OCI-LY7 (cell line): ENCODE measurements at regions not wholly inside any gene's neighbourhood (a gene's known extent, or its start where the extent isn't known, plus 50 kb on each side); places are given as distances from the start of the nearest gene placed in this dataset.
A peak's percentile ranks its signal among the peaks of the same experiment; 100 is the strongest.

ENCODE experiments used
- BruUV-seq: library from RNA; stranded (reverse); fragments of 400-500 nt; replicated peaks from 2 replicates; lab custom pipeline; 2021; lab: Mats Ljungman, UMichigan
- CTCF ChIA-PET: fragments of 300-600 bp; sonication (Branson Sonifier 250); formaldehyde crosslinking; loops from one replicate; lab custom pipeline; 2022; ENCODE audit warnings: antibody characterized with exemption; ENCODE audit not compliant: unreplicated experiment; lab: Charles Lee
- POLR2A ChIA-PET: fragments of 300-600 bp; sonication (Branson Sonifier 250); formaldehyde crosslinking; loops from one replicate; lab custom pipeline; 2022; ENCODE audit warnings: antibody characterized with exemption; lab: Charles Lee
- DNase-seq: peaks from one replicate; pipeline ENCODE4 v3.0.0-alpha.2; 2015; ENCODE audit warnings: low spot score
- H2AFZ ChIP-seq: fragments of 200-600 bp; sonication (generic), shearing (Covaris generic); 2 replicates; pipeline ENCODE4 v1.6.1; 2014; ENCODE audit warnings: mild to moderate bottlenecking, antibody characterized with exemption, low read length, moderate library complexity
- H3K27ac ChIP-seq: fragments of 200-600 bp; sonication (generic); 2 replicates; pipeline ENCODE4 v1.5.1; 2014; ENCODE audit warnings: mixed run types, low read depth, mild to moderate bottlenecking, moderate library complexity, low read length, inconsistent platforms; ENCODE audit not compliant: poor library complexity, severe bottlenecking
- H3K36me3 ChIP-seq: fragments of 200-600 bp; sonication (generic); 2 replicates; pipeline ENCODE4 v1.6.1; 2014; ENCODE audit warnings: mild to moderate bottlenecking, antibody characterized with exemption, low read length, moderate library complexity, mixed read lengths; ENCODE audit not compliant: insufficient read depth
- H3K4me1 ChIP-seq: fragments of 200-600 bp; sonication (generic); 2 replicates; pipeline ENCODE4 v1.5.1; 2014; ENCODE audit warnings: mild to moderate bottlenecking, low read length; ENCODE audit not compliant: insufficient read depth, poor library complexity, severe bottlenecking
- H3K4me2 ChIP-seq: fragments of 200-600 bp; sonication (generic); 2 replicates; pipeline ENCODE4 v1.6.1; 2014; ENCODE audit warnings: mild to moderate bottlenecking, low read length
- H3K4me3 ChIP-seq: fragments of 200-600 bp; sonication (generic); 2 replicates; pipeline ENCODE4 v1.5.1; 2014; ENCODE audit warnings: mild to moderate bottlenecking, low read depth, low read length; ENCODE audit not compliant: poor library complexity, severe bottlenecking
- H3K79me2 ChIP-seq: fragments of 200-600 bp; sonication (generic); 2 replicates; pipeline ENCODE4 v1.6.1; 2016; ENCODE audit warnings: low read depth, mild to moderate bottlenecking, low read length, moderate library complexity, mixed read lengths; ENCODE audit not compliant: insufficient read depth
- H3K9me2 ChIP-seq: fragments of 200-600 bp; sonication (generic); 2 replicates; pipeline ENCODE4 v1.6.1; 2016; ENCODE audit warnings: mild to moderate bottlenecking, low read length, mixed read lengths; ENCODE audit not compliant: insufficient read depth
- H3K9me3 ChIP-seq: fragments of 200-600 bp; sonication (generic); 2 replicates; pipeline ENCODE4 v1.6.1; 2014; ENCODE audit warnings: mild to moderate bottlenecking, mixed run types, low read length, mixed read lengths
- H4K20me1 ChIP-seq: fragments of 200-600 bp; sonication (generic); 2 replicates; pipeline ENCODE4 v1.6.1; 2014; ENCODE audit warnings: mild to moderate bottlenecking, antibody characterized with exemption, low read length, moderate library complexity, mixed read lengths; ENCODE audit not compliant: insufficient read depth
- CTCF ChIP-seq: fragments of 200-600 bp; sonication (generic); conservative IDR thresholded peaks from 2 replicates; pipeline ENCODE4 v1.5.1; 2014; ENCODE audit warnings: mild to moderate bottlenecking, antibody characterized with exemption, low read length, moderate library complexity, mixed read lengths
- EZH2phosphoT487 ChIP-seq: fragments of 200-600 bp; sonication (generic); IDR thresholded peaks from 2 replicates; pipeline ENCODE4 v1.6.1; 2018; ENCODE audit warnings: low read depth, borderline replicate concordance, mild to moderate bottlenecking, mixed run types, antibody characterized with exemption, low read length, moderate library complexity, mixed read lengths
- intact Hi-C: fragments of 100-400 bp; cut with micrococcal nuclease; formaldehyde crosslinking; loops from one replicate; pipeline ENCODE4 v1.10.0; 2022; ENCODE audit not compliant: unreplicated experiment

DNA sequence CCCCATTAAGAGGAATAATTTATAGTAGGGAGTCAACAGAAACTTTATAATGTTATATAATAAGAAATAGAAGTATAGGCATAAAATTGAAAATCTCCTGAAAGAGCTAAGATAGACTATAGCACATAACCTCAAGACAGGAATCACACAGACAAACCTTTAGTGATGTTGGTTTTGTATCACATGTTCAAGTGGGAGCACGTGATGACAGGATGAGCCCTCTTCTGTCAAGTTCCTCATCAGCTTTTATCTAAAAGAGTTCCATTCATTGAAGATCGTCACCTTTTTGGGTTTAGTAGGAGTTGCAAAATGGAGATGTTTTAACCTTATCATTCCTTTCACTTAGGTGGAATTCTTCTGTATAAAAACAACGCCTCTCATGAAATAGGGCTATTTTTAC lies 127.0 kb downstream of the MCHR2 start:
- Histone ChIP-seq H2AFZ (no peak overlapping the region), H3K4me2 (no peak overlapping the region), H3K4me1 (no peaks in the 10 kb centered on the region), H3K36me3 (no peaks in the 10 kb centered on the region), H4K20me1 (no peaks in the 10 kb centered on the region), H3K9me2 (no peaks in the 10 kb centered on the region), H3K27ac (no peak overlapping the region), H3K4me3 (no peak overlapping the region), H3K79me2 (no peaks in the 10 kb centered on the region), H3K9me3 (no peaks in the 10 kb centered on the region)
- ChIA-PET POLR2A (no interaction called here), CTCF (no interaction called here)
- BruUV-seq: no TSS peak
- DNase-seq: no peak
- intact Hi-C loops: loop anchor here (5.0 kb wide), 1 partner anchor 135 kb away; no protein-coding TSS in a partner anchor
- no peak for TF ChIP-seq CTCF
- no peak for TF ChIP-seq EZH2phosphoT487

DNA sequence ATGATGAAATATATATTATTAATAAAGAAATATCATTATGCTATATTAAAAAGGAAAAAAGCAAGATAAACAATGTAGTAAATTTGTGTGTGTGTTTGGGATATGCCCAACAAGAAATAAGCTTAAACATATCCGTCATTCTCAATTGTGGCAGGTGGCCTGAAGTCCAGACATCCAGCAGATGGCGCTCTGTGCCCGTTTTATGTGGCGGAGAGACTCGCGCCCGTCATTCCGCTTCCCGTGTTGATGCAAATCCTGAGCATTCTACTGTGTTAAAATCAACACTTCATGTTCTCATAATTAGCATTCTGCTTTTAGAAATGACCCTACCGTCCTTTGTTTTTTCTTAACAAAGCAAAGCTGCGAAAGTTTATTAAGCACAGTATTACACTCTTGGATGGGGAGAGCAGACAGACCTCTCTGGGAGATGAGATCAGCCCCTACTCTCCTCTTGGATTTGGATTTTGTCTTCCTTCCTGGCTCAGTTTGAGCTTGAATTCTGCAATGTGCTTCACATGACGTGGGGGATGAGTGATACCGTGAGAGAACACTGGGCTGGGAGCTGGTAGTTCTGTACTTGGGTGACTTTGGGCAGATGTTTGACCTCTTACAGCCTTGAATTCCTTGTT lies 125.8 kb downstream of the MCHR2 start:
- no peak overlapping the region for H3K4me3 ChIP-seq
- ChIA-PET CTCF (interaction anchor here (0.9 kb wide), 1 partner anchor 14 kb away, joined by 3 read pairs; no protein-coding TSS in a partner anchor), POLR2A (interaction anchor here (0.6 to 0.7 kb wide), 3 partner anchors 749 to 1172 kb away, joined by 3 to 5 read pairs (median 3); no protein-coding TSS in a partner anchor)
- no peak overlapping the region for H3K27ac ChIP-seq
- H2AFZ ChIP-seq: peak overlapping the region; percentile 17; the same call in 1 of the 2 replicates
- no TSS peak for BruUV-seq
- H3K9me2 ChIP-seq: no peaks in the 10 kb centered on the region
- H3K4me1 ChIP-seq: no peaks in the 10 kb centered on the region
- DNase-seq: peak; percentile 58
- H3K36me3 ChIP-seq: no peaks in the 10 kb centered on the region
- TF ChIP-seq CTCF: peak; percentile 97
- no peak for TF ChIP-seq EZH2phosphoT487
- no peaks in the 10 kb centered on the region for H3K79me2 ChIP-seq
- intact Hi-C loops: loop anchor here (2.0 to 5.0 kb wide), 2 partner anchors 134 to 229 kb away; no protein-coding TSS in a partner anchor
- H3K4me2 ChIP-seq: no peak overlapping the region; the same call in 1 of the 2 replicates
- H4K20me1 ChIP-seq: no peaks in the 10 kb centered on the region
- no peaks in the 10 kb centered on the region for H3K9me3 ChIP-seq
